IMR-90 (cell line): ENCODE measurements at regions not wholly inside any gene's neighbourhood (a gene's known extent, or its start where the extent isn't known, plus 50 kb on each side); places are given as distances from the start of the nearest gene placed in this dataset.
A peak's percentile ranks its signal among the peaks of the same experiment; 100 is the strongest.

Experiments used
- ATAC-seq: fragments of 200-7000 bp; cut with Tn5 transposase; 2 replicates; pipeline ENCODE4 v1.9.1; 2020; ENCODE audit warnings: low read depth, mild to moderate bottlenecking, moderate library complexity
- BruUV-seq: library from RNA; stranded (reverse); fragments of 400-500 nt; replicated peaks from 2 replicates; lab custom pipeline; 2021; lab: Mats Ljungman, UMichigan
- CTCF ChIA-PET: fragments of 300-600 bp; formaldehyde crosslinking; extraction: SDS; loops from one replicate; lab custom pipeline; 2021; ENCODE audit warnings: antibody characterized with exemption; lab: Yijun Ruan, JAX
- POLR2A ChIA-PET: fragments of 300-600 bp; sonication (Branson Sonifier 250); formaldehyde crosslinking; loops from one replicate; lab custom pipeline; 2022; ENCODE audit warnings: antibody characterized with exemption; ENCODE audit not compliant: unreplicated experiment; lab: Charles Lee
- DNase-seq: peaks from one replicate; pipeline ENCODE4 v3.0.0; 2013
- H2AFZ ChIP-seq: replicated peaks from 2 replicates; pipeline ENCODE3; 2013; ENCODE audit warnings: low read length, mild to moderate bottlenecking; ENCODE audit not compliant: poor library complexity
- H2AK5ac ChIP-seq: 2 replicates; pipeline ENCODE4 v1.6.1; 2013; ENCODE audit warnings: low read depth, low read length, inconsistent platforms
- H2AK9ac ChIP-seq: replicated peaks from 2 replicates; pipeline ENCODE3; 2013; ENCODE audit warnings: mild to moderate bottlenecking, low read depth, low read length, moderate library complexity; ENCODE audit not compliant: poor library complexity
- H2BK120ac ChIP-seq: 2 replicates; pipeline ENCODE4 v1.6.1; 2013; ENCODE audit warnings: low read depth, low read length, inconsistent platforms
- H2BK15ac ChIP-seq: 3 replicates; pipeline ENCODE4 v1.6.1; 2013; ENCODE audit warnings: low read depth, low read length, inconsistent platforms
- H2BK20ac ChIP-seq: 2 replicates; pipeline ENCODE4 v1.6.1; 2013; ENCODE audit warnings: low read depth, mild to moderate bottlenecking, inconsistent platforms, low read length, moderate library complexity
- H2BK5ac ChIP-seq: 2 replicates; pipeline ENCODE4 v1.6.1; 2013; ENCODE audit warnings: mild to moderate bottlenecking, low read depth, low read length, inconsistent platforms; ENCODE audit not compliant: poor library complexity, severe bottlenecking
- H3K14ac ChIP-seq: replicated peaks from 2 replicates; pipeline ENCODE4 v1.6.1; 2013; ENCODE audit warnings: low read depth, low read length, inconsistent platforms
- H3K18ac ChIP-seq: 2 replicates; pipeline ENCODE4 v1.6.1; 2013; ENCODE audit warnings: low read depth, low read length, control low read depth
- H3K23ac ChIP-seq: 2 replicates; pipeline ENCODE4 v1.6.1; 2013; ENCODE audit warnings: low read depth, low read length, inconsistent platforms
- H3K27ac ChIP-seq: 2 replicates; pipeline ENCODE4 v1.5.1; 2013; ENCODE audit warnings: mild to moderate bottlenecking, control low read depth, low read length; ENCODE audit not compliant: insufficient read depth
- H3K27me3 ChIP-seq: 2 replicates; pipeline ENCODE4 v1.6.1; 2013; ENCODE audit warnings: low read length; ENCODE audit not compliant: control insufficient read depth, insufficient read depth
- H3K36me3 ChIP-seq: 2 replicates; pipeline ENCODE4 v1.6.1; 2013; ENCODE audit warnings: low read length, mixed read lengths; ENCODE audit not compliant: control insufficient read depth, insufficient read depth
- H3K4ac ChIP-seq: 2 replicates; pipeline ENCODE4 v1.6.1; 2013; ENCODE audit warnings: low read depth, low read length, inconsistent platforms
- H3K4me1 ChIP-seq: 2 replicates; pipeline ENCODE4 v1.6.1; 2013; ENCODE audit warnings: low read length, mixed read lengths; ENCODE audit not compliant: control insufficient read depth, insufficient read depth
- H3K4me2 ChIP-seq: 2 replicates; pipeline ENCODE4 v1.6.1; 2013; ENCODE audit warnings: low read depth, mild to moderate bottlenecking, control low read depth, low read length, moderate library complexity
- H3K4me3 ChIP-seq: 2 replicates; pipeline ENCODE4 v1.5.1; 2013; ENCODE audit warnings: low read depth, mild to moderate bottlenecking, control low read depth, low read length, moderate library complexity; ENCODE audit not compliant: insufficient read depth
- H3K56ac ChIP-seq: 2 replicates; pipeline ENCODE4 v1.6.1; 2013; ENCODE audit warnings: low read length, inconsistent platforms; ENCODE audit not compliant: insufficient read depth; ENCODE audit errors: extremely low read depth
- H3K79me1 ChIP-seq, 2 experiments: 2 replicates each; pipeline ENCODE4 v1.6.1; 2013; ENCODE audit warnings: low read length in 2 of 2, inconsistent platforms in 1 of 2, low read depth in 1 of 2
- H3K9ac ChIP-seq: 2 replicates; pipeline ENCODE4 v1.6.1; 2013; ENCODE audit warnings: low read depth, low read length, control low read depth
- H3K9me1 ChIP-seq: 2 replicates; pipeline ENCODE4 v1.6.1; 2013; ENCODE audit warnings: low read length, inconsistent platforms; ENCODE audit not compliant: insufficient read depth
- H3K9me3 ChIP-seq: 2 replicates; pipeline ENCODE4 v1.6.1; 2013; ENCODE audit warnings: low read length; ENCODE audit not compliant: control insufficient read depth, insufficient read depth
- H4K20me1 ChIP-seq: 2 replicates; pipeline ENCODE4 v1.6.1; 2013; ENCODE audit warnings: low read length, inconsistent platforms; ENCODE audit not compliant: insufficient read depth
- H4K5ac ChIP-seq: 2 replicates; pipeline ENCODE4 v1.6.1; 2013; ENCODE audit warnings: mild to moderate bottlenecking, low read depth, low read length, control low read depth
- H4K8ac ChIP-seq, 2 experiments: 2 replicates each; pipeline ENCODE4 v1.6.1; 2013; ENCODE audit warnings: low read depth in 2 of 2, low read length in 2 of 2, control low read depth in 1 of 2, inconsistent platforms in 1 of 2
- H4K91ac ChIP-seq: 2 replicates; pipeline ENCODE4 v1.6.1; 2013; ENCODE audit warnings: low read depth, low read length, inconsistent platforms; ENCODE audit not compliant: insufficient read depth
- BHLHE40 ChIP-seq: fragments of 150-350 bp; IDR thresholded peaks from 2 replicates; pipeline ENCODE4 v1.6.1; 2016; ENCODE audit warnings: mild to moderate bottlenecking, low read depth, low read length
- CEBPB ChIP-seq: IDR thresholded peaks from 2 replicates; pipeline ENCODE4 v1.6.1; 2012; ENCODE audit warnings: low read depth, low read length, improper control_type of control experiment
- CHD1 ChIP-seq: IDR thresholded peaks from 2 replicates; pipeline ENCODE4 v1.6.1; 2012; ENCODE audit warnings: low read depth, low read length, improper control_type of control experiment
- FOS ChIP-seq: fragments of 150-350 bp; IDR thresholded peaks from 2 replicates; pipeline ENCODE4 v1.6.1; 2016; ENCODE audit warnings: low read depth, low read length
- MAFK ChIP-seq: IDR thresholded peaks from 2 replicates; pipeline ENCODE4 v1.6.1; 2012; ENCODE audit warnings: low read depth, low read length, improper control_type of control experiment
- MAZ ChIP-seq: IDR thresholded peaks from 2 replicates; pipeline ENCODE4 v1.6.1; 2012; ENCODE audit warnings: low read depth, mild to moderate bottlenecking, low read length, improper control_type of control experiment, moderate library complexity, borderline replicate concordance
- MXI1 ChIP-seq: IDR thresholded peaks from 2 replicates; pipeline ENCODE4 v1.6.1; 2012; ENCODE audit warnings: low read depth, mild to moderate bottlenecking, low read length, moderate library complexity, borderline replicate concordance
- NFE2L2 ChIP-seq: fragments of 150-350 bp; IDR thresholded peaks from 2 replicates; pipeline ENCODE4 v1.6.1; 2016; ENCODE audit warnings: low read depth, mild to moderate bottlenecking, low read length
- POLR2A ChIP-seq: IDR thresholded peaks from 2 replicates; pipeline ENCODE4 v1.6.1; 2012; ENCODE audit warnings: mild to moderate bottlenecking, low read depth, low read length
- RAD21 ChIP-seq: IDR thresholded peaks from 2 replicates; pipeline ENCODE4 v1.6.1; 2012; ENCODE audit warnings: low read length, improper control_type of control experiment
- RFX5 ChIP-seq: IDR thresholded peaks from 2 replicates; pipeline ENCODE4 v1.8.0; 2012; ENCODE audit warnings: low read depth, mild to moderate bottlenecking, low read length, moderate library complexity
- SMC3 ChIP-seq: fragments of 150-350 bp; IDR thresholded peaks from 2 replicates; pipeline ENCODE4 v1.6.1; 2016; ENCODE audit warnings: low read depth, mild to moderate bottlenecking, antibody characterized with exemption, low read length, moderate library complexity
- WGBS, 2 experiments: methylation state at CpG; one replicate each; pipeline versions ENCODE4 v1.1.5 to v1.1.7; 2013; ENCODE audit warnings: missing lambda C conversion rate in 2 of 2; ENCODE audit not compliant: insufficient read length in 1 of 2; ENCODE audit errors: extremely low coverage in 2 of 2; 5-methylcytosine and 5-hydroxymethylcytosine counted together
- dilution Hi-C: fragments of 300-500 bp; cut with HindIII; formaldehyde crosslinking; loops from one replicate; pipeline ENCODE4 v1.14.3; 2018; ENCODE audit warnings: low sequenced_read_pairs; ENCODE audit not compliant: unreplicated experiment
- in situ Hi-C: fragments of 300-500 bp; cut with MboI; formaldehyde crosslinking; loops from 3 replicates; pipeline ENCODE4 v1.14.3; 2019; ENCODE audit warnings: low sequenced_read_pairs, inconsistent platforms, mixed read lengths
- intact Hi-C: fragments of 100-400 bp; cut with micrococcal nuclease; formaldehyde crosslinking; loops from 2 replicates; pipeline ENCODE4 v1.10.0; 2022
- TF ChIP-seq, protein P1 (sequence below): fragments of 150-350 bp; IDR thresholded peaks from 2 replicates; pipeline ENCODE4 v1.6.1; 2016; ENCODE audit warnings: low read depth, mild to moderate bottlenecking, low read length, moderate library complexity, borderline replicate concordance
- TF ChIP-seq, protein P2 (sequence below): conservative IDR thresholded peaks from 2 replicates; pipeline ENCODE4 v1.5.1; 2012; ENCODE audit warnings: mild to moderate bottlenecking, low read depth, low read length, improper control_type of control experiment
- TF ChIP-seq, protein P3 (sequence below): fragments of 150-350 bp; IDR thresholded peaks from 2 replicates; pipeline ENCODE4 v1.6.1; 2017; ENCODE audit warnings: mild to moderate bottlenecking, antibody characterized with exemption, low read length, low read depth

DNA sequence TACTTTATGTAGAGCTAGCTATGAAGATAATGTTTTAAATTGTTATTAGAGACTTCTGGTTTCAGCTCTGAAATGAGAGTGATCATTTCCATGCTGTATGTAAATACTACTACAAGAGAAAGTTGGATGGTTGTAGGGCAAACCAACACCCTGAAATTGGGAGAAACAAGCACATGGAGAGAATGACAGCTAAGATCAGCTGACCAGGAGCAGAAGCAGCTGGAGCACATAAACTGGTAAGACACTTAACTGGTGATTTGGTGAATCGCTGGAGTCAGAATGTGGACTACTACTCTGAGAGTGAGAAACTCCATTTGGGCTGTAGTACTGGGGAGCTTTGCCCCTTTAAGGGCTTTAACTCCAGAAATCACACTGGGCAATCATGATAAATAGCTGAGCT, 226.8 kb downstream of the RND3 start:
- H2BK15ac ChIP-seq, result peak overlapping the region; percentile 15; the same call in 2 of the 3 replicates
- H3K4ac ChIP-seq, result no peak overlapping the region
- no peaks in the 10 kb centered on the region for H4K20me1 ChIP-seq
- no TSS peak for BruUV-seq
- ChIA-PET CTCF (no interaction called here), POLR2A (no interaction called here)
- intact Hi-C loops (no loop called here), dilution Hi-C loops (no loop called here), in situ Hi-C loops (no loop called here)
- DNase-seq (no peak), ATAC-seq (no peak)
- H3K9ac ChIP-seq, result no peak overlapping the region
- H3K18ac ChIP-seq, result no peak overlapping the region
- no peak overlapping the region for H3K23ac ChIP-seq
- TF ChIP-seq, protein P1, sequence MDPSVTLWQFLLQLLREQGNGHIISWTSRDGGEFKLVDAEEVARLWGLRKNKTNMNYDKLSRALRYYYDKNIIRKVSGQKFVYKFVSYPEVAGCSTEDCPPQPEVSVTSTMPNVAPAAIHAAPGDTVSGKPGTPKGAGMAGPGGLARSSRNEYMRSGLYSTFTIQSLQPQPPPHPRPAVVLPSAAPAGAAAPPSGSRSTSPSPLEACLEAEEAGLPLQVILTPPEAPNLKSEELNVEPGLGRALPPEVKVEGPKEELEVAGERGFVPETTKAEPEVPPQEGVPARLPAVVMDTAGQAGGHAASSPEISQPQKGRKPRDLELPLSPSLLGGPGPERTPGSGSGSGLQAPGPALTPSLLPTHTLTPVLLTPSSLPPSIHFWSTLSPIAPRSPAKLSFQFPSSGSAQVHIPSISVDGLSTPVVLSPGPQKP, result no peak
- TF ChIP-seq MAFK (no peak), CHD1 (no peak), MAZ (no peak), CEBPB (no peak), POLR2A (no peak), RAD21 (no peak), SMC3 (no peak), BHLHE40 (no peak), NFE2L2 (no peak), RFX5 (no peak), FOS (no peak), MXI1 (no peak)
- TF ChIP-seq, protein P2, sequence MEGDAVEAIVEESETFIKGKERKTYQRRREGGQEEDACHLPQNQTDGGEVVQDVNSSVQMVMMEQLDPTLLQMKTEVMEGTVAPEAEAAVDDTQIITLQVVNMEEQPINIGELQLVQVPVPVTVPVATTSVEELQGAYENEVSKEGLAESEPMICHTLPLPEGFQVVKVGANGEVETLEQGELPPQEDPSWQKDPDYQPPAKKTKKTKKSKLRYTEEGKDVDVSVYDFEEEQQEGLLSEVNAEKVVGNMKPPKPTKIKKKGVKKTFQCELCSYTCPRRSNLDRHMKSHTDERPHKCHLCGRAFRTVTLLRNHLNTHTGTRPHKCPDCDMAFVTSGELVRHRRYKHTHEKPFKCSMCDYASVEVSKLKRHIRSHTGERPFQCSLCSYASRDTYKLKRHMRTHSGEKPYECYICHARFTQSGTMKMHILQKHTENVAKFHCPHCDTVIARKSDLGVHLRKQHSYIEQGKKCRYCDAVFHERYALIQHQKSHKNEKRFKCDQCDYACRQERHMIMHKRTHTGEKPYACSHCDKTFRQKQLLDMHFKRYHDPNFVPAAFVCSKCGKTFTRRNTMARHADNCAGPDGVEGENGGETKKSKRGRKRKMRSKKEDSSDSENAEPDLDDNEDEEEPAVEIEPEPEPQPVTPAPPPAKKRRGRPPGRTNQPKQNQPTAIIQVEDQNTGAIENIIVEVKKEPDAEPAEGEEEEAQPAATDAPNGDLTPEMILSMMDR, result no peak
- TF ChIP-seq, protein P3, sequence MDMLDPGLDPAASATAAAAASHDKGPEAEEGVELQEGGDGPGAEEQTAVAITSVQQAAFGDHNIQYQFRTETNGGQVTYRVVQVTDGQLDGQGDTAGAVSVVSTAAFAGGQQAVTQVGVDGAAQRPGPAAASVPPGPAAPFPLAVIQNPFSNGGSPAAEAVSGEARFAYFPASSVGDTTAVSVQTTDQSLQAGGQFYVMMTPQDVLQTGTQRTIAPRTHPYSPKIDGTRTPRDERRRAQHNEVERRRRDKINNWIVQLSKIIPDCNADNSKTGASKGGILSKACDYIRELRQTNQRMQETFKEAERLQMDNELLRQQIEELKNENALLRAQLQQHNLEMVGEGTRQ, result no peak
- H2BK120ac ChIP-seq, result no peak overlapping the region
- H2AK9ac ChIP-seq, result no peak overlapping the region
- no peak overlapping the region for H4K91ac ChIP-seq
- no peak overlapping the region for H3K27ac ChIP-seq
- no peaks in the 10 kb centered on the region for H3K9me1 ChIP-seq
- no peak overlapping the region for H2AK5ac ChIP-seq
- peaks cover 4% of the 10 kb centered on the region; the same call in 1 of the 2 replicates for H3K4me1 ChIP-seq
- H4K8ac ChIP-seq, result no peak overlapping the region
- H2BK20ac ChIP-seq, result peak overlapping the region; percentile 27; the same call in 1 of the 2 replicates
- no peak overlapping the region for H4K5ac ChIP-seq
- no peaks in the 10 kb centered on the region for H3K79me1 ChIP-seq
- H3K36me3 ChIP-seq, result no peaks in the 10 kb centered on the region
- H3K56ac ChIP-seq, result no peak overlapping the region
- WGBS, 2 experiments, result no CpG with 5 or more reads among the region's 1 CpG
- no peak overlapping the region for H3K4me2 ChIP-seq
- H3K4me3 ChIP-seq, result no peak overlapping the region
- no peak overlapping the region for H2BK5ac ChIP-seq
- H3K14ac ChIP-seq, result no peak overlapping the region
- no peaks in the 10 kb centered on the region for H3K27me3 ChIP-seq
- H2AFZ ChIP-seq, result no peak overlapping the region
- no peaks in the 10 kb centered on the region for H3K9me3 ChIP-seq
